WTC11 (cell line): ENCODE measurements at regions not wholly inside any gene's neighbourhood (a gene's known extent, or its start where the extent isn't known, plus 50 kb on each side); places are given as distances from the start of the nearest gene placed in this dataset.

ENCODE experiments used
- CTCF ChIP-seq: fragments of 200-600 bp; IDR thresholded peaks from 2 replicates; pipeline ENCODE4 v1.8.0; 2022; ENCODE audit warnings: antibody characterized with exemption
- ETV6 ChIP-seq: sonication (generic); formaldehyde crosslinking; IDR thresholded peaks from 2 replicates; pipeline ENCODE4 v1.8.1; 2022; ENCODE audit warnings: mild to moderate bottlenecking, missing genetic modification reagents
- FOXP1 ChIP-seq: sonication (generic); formaldehyde crosslinking; IDR thresholded peaks from 2 replicates; pipeline ENCODE4 v1.8.0; 2022; ENCODE audit warnings: missing genetic modification reagents, mild to moderate bottlenecking, moderate library complexity, borderline replicate concordance
- USF1 ChIP-seq: sonication (generic); formaldehyde crosslinking; IDR thresholded peaks from 2 replicates; pipeline ENCODE4 v1.8.0; 2022; ENCODE audit warnings: mild to moderate bottlenecking, missing genetic modification reagents

DNA sequence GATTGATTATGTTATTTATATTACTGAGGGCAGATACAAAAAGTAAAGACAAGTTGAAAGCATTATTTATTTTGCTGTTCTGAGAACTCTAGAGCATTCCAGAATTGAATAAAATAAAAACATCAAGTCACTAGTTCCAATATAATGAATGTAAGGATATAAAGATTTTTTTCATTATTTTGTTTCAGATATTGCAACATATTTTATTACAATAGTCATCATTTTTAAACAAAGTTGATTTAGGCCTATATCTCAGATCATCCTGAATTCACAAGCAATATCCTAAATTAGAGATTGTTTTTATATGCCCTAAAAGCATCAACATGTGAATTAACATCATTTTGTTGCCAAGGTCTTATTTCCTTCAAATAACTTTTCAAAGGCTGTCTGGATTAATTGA is 535.6 kb upstream of the KCND2 start:
- TF ChIP-seq USF1 (CRISPR knock-in tag) (no peak), ETV6 (CRISPR knock-in tag) (no peak), CTCF (no peak), FOXP1 (CRISPR knock-in tag) (no peak)
